ENCODE measurements at regions not wholly inside any gene's neighbourhood (a gene's known extent, or its start where the extent isn't known, plus 50 kb on each side); places are given as distances from the start of the nearest gene placed in this dataset.

- no peak for DNase-seq
Measured at GRCh38 chr11:109865548-109866186, 227.5 kb upstream of the ZC3H12C start.

GRCh38 chr11:109867784-109868183, 225.4 kb upstream of the ZC3H12C start:
- no peak for DNase-seq

- DNase-seq: no peak
Measured at GRCh38 chr11:109869536-109869935, 223.7 kb upstream of the ZC3H12C start.

DNA sequence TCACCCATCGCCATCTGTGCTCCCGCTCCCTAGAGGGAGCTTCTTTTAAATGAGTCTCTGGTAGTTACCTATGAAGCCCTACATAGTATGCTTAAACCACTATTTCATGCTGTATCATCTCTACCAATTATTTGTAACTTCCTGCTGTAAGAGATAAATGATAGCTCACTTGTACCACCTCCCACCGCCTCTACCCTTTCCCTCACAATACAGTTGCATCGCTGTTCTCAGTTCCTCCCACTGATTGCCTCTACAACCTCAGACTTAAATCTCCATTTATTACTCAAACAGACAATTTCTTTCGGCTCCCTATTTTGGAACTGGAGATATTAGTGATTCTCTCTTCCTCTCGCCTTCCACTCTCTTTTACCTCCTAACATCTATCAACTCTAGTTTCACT, 222.9 kb upstream of the ZC3H12C start:
- DNase-seq: no peak

GRCh38 chr11:109877043-109877442, 216.1 kb upstream of the ZC3H12C start:
- DNase-seq: no peak

GRCh38 chr11:109884501-109884900, 208.7 kb upstream of the ZC3H12C start:
- no peak for DNase-seq

- DNase-seq: no peak
Measured at GRCh38 chr11:109885006-109885405, 208.2 kb upstream of the ZC3H12C start.

DNA sequence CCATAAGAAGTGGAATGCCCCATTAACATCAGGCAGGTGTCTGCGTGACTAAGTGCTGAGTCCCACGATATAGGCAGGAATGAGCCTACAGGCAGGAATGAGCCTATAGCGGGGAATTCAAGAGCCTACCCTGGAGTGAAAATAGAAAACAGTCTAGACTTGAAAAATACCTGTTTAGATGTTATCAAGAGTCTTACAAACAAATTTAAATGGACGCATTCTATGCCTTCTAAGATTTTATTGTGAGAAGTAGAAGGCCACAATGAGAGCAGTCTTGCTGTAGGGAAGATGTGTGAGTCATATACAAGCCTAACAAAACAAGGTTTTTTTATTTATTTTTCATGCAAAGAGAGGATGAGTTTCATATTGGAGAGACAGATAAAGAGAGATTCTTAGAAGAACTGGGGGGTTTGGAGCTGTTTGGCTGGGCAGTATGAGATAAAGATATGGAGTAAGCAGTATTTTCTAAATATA, 200.8 kb upstream of the ZC3H12C start:
- DNase-seq: no peak

DNA sequence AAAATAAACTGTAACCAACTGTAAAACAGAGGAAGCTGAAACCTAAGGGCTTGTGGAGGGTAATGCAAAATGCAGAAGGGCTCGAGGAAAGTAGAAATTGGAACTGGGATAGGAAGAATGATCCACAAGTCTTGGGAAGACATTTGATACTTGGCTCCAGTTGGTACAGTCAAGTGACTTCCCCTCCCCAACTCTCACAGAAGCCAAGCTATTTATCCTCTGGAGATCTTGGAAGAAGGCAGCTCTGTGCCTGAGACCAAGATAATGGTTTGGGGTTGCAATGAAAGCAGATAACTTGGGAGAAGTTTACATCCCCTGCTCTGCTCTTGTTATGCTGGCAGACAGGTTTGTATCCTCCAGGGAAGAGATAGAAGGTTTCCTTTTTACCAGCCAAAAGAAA, 198.9 kb upstream of the ZC3H12C start:
- DNase-seq: peak; percentile 29

DNA sequence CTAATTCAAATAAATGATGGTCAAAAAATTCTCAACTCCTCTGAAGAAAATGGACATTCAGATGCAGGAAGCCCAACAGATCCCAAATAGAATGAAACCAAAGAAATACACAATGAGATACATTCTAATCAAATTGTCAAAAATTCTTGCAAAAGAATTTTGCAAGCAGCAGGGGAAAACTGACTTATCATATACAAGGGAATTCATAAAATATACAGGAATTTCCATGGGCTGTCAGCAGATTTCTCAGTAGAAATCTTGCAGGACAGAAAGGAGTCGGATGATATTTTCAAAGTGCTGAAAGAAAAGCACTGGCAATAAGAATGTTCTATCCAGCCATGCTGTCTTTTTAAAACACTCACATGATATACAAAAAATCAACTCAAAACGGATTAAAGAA, 194.6 kb upstream of the ZC3H12C start:
- no peak for DNase-seq

- DNase-seq: no peak
Measured at GRCh38 chr11:109902764-109903433, 190.3 kb upstream of the ZC3H12C start.

DNA sequence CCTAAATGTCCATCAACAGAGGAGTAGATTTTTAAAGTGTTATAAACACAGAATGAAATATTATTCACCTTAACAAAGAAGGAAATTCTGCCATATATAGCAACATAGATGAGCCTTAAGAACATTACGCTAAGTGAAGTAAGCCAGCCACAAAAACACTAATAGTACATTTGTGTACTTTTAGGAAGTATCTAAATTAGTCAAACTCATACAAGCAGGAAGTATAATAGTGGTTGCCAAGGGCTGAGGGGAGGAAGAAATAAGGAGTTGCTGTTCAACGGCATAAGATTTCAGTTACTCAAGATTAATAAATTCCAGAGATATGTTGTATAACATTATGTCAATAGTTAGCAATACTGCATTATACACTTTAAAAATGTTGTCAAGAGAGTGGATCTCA, 181.7 kb upstream of the ZC3H12C start:
- DNase-seq: no peak

GRCh38 chr11:109914038-109914437, 179.2 kb upstream of the ZC3H12C start:
- DNase-seq: no peak

DNA sequence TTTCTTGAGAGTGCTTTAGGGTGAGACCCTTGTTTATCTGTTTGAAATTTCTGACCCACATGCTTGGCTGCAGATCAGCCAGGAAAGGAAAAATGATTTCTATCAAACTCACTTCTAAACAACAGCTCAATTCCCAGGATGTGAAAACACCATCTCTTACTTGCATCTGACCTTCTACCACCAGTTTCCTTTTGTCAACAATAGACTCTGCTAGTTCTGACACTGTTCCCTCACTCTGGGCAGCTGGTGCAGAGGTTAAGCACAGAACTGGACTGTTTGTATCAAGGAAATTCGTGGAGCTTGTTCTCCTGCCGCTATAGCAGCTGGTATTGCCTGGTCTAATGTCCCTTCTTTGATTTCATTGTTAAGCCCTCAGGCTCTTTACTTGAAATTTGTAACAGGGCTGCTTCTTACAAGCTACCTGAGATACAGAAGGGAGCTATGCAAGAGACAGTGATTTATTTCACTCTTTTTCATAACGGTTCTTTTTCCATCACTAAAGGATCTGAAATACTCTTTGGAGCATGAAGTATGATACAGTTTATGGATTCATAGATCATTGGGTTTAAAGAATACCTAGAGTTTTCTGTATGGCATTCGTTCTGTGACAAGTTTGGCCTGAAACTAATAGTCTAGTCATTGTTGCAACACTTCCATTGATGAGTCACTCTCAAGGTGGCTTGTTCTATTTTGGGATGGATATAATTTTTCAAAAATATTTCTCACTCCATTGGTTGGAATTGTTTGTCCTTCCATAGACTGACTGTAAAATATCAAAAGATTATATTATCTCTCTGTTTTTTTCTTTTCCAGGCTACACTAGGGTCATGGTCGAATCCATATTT, 178.2 kb upstream of the ZC3H12C start:
- no peak for DNase-seq

GRCh38 chr11:109926941-109927340, 166.3 kb upstream of the ZC3H12C start:
- no peak for DNase-seq

- DNase-seq: no peak
Measured at GRCh38 chr11:109929308-109929707, 163.9 kb upstream of the ZC3H12C start.

- DNase-seq: no peak
Measured at GRCh38 chr11:109933126-109933525, 160.1 kb upstream of the ZC3H12C start.

GRCh38 chr11:109934151-109934550, 159.0 kb upstream of the ZC3H12C start:
- DNase-seq: no peak

DNA sequence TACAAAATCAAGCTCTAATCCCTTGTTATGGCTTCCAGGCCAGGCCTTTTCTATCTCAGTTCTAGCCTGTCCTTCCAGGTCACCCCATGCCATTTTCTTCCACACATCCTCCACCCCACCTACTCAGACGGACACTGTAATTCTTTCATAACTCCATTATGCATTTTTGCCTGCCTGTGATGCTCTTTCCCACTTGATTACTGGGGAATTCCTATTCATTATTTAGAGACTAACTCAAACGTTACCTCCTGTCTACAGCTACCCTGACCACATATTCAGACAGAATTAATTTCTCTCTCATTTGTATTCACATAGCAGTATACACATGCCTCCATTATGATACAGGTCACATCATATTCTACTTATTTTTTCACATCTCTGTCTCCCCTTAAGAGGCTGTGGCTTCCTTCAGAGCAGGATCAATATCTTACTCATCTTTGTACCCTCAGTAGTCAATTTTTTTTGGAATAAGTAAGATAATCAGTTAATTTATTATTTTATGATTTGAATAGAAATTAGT, 156.5 kb upstream of the ZC3H12C start:
- no peak for DNase-seq

DNA sequence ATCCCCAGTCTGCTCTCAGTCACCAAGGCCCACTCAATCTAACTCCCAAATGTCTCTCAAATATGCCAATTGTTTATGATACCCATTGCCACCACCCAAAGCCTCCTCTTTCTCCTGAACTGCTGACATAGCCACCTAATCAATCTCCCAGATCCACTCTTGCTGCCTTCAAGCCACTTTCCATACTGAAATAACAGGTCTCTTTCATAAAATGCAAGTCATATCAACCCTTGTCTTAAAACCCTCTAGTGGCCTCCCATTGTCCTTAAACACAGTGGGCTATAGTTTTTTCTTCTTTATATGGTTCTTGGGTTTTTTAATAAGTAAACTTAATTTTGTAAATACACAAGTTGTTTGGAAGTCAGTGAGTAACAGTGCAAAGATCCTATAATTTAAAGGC, 155.2 kb upstream of the ZC3H12C start:
- no peak for DNase-seq

DNA sequence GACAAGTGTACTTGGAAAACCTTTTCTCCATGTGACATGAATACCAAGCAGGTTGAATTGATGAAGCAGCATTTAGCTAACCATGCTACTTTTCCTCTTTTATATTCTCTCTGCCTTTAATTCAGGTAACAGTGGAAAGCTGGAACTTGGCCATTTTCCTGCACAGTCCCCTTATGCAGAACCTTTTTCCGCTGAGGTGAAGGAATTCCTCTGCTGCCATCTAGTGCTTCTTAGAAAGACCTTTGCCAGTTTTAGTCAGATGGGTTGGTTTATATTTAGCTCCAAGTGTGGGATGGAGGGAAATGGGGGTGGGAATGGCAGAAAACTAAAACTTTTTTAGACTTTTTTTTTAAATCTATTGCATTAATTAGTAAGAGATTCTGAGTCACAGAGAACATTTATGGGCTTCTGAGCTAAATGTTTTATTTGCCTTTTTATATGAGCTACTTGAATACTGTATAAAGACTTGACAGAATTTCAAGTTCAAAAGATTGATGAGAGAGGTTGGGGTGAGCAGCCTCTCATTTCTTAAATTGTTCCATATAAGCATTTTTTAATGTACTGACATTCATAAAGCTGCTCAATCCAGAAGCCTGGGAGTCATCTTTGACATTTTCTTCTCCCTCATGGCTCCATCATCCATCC, 153.9 kb upstream of the ZC3H12C start:
- DNase-seq: peak; percentile 79

- DNase-seq: no peak
Measured at GRCh38 chr11:109940816-109941215, 152.4 kb upstream of the ZC3H12C start.
